Activated gamma-delta T cell (primary cell): ENCODE measurements at regions not wholly inside any gene's neighbourhood (a gene's known extent, or its start where the extent isn't known, plus 50 kb on each side); places are given as distances from the start of the nearest gene placed in this dataset.

ENCODE experiments used
- DNase-seq: peaks from one replicate; lab custom pipeline; 2025; lab: John Stamatoyannopoulos, UW

DNA sequence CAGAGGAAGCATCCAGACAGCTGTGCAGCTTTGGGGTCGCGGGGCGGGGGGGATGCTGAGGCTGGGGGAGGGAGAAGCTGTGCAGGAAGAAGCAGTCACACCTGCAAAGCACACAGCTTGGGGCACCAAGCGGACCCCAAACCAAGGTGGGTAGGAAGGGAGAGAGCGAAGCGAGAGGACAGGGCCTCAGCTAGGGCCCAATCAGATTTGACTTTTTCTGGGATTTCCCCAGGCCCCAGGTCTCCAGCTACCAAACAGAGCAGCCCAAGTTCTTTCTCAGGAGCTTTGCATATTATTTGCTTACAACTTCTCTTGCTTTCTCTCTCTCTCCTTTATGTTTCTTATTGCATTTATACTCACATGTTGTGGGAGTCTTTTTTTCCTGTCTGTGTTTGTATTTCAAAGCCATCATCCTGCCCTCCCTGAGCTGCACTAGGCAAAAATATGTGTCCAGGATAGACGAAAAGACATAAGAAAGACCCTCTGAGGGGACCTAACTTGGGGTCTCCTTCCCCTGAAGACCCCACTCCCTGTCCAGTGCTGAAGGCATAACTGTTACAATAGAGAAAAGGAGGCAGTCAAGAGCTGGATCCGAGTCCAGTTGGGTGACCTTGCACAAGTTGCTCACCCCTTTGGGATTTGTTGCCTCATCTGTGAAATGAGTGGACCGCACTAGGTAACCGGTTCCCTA lies 50.6 kb upstream of the SMNDC1 start:
- DNase-seq = no peak

DNA sequence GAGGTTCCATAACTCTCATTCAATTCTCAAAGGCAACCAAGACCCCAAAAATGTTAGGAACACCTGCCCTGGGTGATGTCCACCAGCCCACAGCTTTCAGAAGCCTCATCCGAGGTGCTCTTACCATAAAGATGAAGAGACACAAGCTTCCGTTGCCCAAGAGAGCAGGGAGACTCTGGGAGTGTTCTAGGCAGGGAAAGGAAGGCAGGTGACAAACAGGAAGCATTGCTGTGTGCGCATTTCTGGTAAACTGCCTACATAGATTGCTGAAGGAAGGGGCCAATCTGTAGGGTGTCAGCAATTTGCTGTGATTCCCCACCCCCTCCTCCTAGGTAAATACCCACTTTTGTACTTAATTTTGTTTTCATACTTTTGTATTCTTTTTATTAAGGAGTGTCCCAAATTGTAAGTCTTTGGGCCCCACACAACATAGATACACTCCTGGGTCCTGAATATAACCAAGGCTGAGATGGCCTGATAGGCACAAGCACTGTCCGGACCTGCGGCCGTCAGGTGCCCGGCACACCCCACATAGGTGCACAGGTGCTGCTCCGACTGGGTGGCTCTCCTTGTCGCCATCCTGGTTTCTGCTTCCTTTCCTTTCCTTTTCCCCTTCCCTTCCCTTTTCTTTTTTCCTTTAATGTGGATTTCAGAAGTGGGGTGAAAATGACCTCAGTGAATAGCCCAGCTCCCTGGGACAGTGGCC lies 51.4 kb upstream of the SMNDC1 start:
- DNase-seq = no peak

DNA sequence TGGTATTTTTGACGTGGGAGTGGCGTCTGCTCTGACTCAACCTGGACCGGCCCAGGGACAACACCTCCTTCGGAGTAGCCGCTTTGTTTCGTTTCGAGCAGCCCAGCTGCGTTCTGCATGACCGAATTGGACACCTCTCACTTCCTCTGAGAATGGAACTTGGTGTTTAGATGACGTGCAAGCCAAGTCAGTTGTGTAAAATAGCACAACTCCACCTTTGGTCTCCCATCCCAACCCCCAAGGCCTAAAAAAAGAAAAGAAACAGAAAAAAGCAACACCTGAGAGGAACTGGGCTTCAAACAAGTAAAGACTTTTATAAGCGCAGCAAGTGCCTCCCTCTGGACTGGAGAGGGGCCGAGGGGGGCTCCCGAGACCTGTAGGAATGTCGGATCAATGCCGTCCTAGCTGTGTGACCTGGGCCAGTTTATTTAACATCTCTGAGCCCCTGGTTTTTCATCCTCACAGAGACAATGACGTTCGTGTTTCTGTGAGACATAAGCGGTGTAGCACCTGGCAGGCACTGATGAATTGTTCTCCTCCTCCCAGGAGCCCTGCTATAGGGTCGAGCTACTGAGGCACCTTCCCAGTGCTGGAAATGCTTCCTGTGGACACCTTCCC lies 52.0 kb upstream of the SMNDC1 start:
- no peak for DNase-seq

DNA sequence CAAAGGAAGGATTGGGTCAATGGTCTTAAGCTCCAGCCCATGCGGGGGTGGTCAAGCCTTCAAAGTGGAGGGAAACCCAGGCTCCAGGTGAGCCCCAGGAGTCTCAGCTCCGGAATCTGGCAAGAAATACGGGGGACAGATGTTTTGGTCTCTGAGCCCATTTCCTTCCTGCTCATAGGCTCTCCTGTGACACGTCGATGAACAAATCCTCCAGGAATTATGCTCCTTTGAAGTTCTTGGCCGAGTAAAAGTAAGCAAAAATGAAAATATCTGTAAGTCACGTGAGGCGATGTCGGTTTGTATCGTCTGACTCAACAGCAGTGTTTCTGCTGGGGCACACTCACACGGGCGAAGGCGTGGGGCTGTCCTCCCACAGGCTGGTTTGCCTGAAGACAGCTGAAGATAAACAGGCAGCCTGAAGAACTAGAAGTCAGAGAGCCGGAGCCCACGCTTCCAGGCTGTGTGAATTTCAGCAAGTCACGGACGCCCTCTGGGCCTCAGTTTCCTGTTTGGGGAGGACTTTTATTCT lies 52.6 kb upstream of the SMNDC1 start:
- DNase-seq = peak; percentile 33

DNA sequence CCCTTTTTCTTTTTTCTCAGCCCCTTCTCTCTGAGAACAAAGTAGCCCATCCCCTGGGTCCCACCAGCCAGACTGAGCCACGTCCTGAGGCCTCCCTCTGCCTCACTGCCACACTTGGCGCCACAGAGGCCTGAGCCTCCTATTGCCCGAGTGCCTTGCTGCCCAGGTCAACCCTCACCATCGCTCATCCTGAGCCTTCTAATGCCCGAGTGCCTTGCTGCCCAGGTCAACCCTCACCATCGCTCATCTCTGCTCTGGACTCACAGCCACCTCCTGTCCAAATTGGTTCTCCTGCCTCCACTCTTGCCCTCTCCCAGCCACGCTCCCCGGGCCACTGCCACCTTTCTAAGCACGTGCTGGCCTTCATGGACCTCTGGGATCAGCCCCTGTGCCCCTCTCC lies 53.2 kb upstream of the SMNDC1 start:
- DNase-seq = no peak

DNA sequence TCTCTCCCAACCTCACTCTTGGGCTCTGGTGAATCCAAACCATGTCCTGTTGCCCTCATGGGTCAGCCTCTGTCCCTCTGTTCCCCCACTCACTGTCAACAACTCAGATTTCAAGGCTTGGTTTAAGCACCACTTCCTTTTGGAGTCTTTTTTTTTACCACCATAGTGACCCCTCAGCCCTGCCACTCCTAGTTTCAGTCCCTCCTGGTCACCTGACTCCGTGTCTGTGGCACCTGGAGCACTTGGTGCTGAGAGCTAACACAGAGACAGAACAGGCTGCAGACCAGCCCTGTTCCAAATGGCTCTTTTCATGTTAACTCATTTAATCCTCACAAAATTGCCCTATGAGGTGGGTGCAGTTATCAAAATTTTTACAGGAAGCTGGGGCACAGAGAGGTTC lies 53.6 kb upstream of the SMNDC1 start:
- DNase-seq = no peak

DNA sequence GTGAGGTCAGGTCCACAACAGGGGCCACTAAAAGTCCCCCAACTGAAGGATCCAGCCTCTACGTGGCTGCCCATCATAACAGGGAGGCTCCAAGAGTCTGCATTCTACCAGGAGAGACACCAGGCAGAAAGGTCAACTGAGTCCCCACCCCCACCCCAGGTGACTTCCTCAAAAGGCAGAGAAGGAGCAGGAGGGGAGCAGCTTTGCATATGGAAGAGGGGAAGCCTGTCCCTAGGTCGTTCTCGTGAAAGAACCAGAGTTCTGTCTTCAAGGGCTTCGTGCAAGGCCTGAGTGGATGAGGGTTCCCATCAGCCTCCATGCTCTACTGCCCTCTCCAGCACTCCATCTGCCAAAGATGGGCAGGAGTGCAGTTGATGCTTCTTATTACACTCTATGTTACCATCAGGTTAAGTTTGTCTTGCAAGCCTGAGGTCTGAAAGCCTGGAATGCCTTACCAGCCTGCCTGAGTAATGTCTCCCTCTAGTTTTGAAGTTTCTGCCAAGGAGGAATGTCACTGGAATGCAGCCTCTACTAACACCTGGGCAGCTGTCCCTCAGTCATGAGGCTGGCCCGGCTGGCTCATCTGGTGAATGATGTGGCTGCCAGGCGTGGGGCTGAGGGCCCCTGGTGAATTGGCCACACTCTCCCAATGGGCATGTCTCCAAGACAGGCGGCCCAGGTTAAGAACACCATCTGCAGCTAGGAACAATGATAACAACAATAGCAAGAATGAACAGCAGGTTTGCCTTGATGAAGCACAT lies 54.3 kb upstream of the SMNDC1 start:
- DNase-seq = no peak

DNA sequence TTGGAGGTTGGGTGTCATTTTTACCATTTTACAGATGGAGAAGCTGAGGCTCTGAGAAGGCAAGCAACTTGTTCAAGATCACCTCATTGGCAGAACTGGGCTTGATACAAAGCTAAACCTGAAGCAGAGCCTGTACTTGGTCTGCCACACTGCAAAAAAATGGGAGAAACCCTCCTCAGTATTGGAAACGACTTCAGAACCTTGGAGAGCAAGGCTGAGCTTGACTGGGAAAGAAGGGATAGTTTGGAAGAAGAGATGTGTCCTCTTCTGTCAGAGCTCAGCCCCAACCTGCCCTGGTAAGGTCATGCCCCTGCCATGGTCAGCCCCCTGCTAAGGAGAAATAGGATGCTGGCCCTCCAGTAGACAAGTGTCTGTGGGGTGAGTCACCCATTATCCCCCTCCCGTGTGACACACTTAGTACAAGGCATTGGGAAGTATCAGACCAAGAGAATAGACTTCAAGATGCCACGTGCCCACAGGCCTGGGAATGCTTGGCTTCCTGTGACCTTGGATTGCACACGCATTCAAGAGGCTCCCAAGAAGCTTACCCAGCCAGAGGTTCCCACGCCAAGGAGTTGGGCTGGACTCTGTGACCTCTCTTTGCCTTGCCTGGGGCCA lies 56.2 kb upstream of the SMNDC1 start:
- DNase-seq = no peak

DNA sequence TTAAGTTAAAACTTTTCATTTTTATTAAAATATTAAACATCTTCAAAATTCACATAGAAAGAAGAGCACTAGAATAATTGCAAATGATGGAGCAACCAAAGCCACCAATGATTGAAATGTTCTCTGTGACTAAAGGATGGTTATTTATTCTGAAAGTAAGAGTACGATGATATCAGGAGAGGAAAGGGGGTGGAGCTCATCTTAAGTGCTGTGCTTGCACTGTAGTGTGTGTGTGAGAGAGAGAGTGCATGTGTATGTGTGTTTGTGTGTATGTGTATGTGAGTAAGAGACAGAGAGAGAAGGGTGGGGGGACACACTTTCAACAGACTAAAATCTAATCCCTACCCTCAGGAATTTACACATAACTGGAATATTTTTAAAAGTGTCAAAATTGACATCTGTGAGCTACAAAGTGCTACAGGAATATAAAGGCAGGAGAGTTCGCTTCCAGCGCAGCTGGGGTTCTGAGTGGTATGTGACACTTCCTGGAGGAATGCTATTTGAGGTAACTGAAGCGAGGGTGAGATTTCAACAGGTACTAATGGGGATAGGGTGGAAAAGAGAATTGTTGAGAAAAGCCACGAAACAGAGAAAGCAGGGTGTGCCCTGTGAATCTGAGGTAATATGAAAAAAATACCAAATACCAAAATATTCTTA lies 57.2 kb upstream of the SMNDC1 start:
- DNase-seq = no peak

DNA sequence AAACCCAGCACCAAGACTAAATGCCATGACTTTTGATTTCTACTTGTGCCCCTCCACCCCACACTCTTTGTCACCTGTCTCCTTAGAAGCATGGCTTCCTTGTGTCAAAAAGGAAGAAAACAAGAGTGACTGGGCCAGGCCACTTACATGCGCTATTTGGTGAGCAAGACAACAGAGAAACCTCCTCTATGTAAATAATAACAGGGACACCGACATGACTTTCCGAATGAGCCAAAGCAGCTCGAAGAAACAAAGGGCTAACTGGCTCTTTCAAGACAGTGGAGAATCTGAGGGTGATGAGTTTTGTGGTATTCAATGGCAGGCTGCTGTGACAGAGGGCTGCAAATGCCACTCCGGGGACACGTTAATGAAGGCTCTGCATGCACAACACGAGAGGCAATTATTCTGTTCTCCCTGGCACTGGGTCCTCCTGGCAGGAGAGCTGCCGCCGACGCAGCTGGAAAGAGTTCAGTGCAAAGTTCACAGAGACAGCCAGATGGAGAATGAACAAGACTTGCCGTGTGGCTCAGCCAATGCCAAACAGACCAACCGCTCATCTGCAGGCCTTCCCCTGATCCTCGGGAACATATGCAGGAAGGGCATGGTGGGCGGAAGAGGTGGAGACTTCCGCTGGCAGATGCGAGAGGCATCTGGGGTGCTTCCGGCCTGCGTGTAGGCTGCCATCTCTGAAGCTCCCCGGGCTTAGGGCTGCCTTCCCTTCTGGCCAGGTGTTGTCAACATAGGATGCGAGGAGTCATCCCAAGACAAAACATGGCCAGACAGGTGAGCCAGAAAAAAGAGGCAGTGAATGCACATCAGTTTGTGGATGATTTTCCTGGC lies 59.1 kb upstream of the SMNDC1 start:
- DNase-seq = no peak

DNA sequence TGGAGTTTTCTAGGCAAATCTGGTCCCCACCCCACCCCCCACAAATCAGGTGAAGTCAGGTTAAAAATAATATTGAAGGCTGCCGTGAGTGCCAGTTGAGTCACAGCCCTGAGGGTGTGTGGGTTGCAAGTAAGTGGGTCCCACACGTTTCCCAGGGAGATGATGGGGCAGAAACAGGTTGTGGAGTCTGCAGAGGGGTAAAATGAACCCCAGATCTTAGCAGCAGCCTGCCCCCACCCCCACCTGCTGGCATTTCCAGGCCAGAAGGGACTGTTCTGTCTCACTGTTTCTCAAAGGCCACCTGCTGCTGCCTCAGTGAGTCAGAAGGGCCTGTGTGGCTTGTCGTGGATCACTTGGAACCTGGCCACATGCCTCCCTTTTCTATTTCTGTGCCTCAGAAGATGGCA lies 59.8 kb upstream of the SMNDC1 start:
- DNase-seq = no peak

DNA sequence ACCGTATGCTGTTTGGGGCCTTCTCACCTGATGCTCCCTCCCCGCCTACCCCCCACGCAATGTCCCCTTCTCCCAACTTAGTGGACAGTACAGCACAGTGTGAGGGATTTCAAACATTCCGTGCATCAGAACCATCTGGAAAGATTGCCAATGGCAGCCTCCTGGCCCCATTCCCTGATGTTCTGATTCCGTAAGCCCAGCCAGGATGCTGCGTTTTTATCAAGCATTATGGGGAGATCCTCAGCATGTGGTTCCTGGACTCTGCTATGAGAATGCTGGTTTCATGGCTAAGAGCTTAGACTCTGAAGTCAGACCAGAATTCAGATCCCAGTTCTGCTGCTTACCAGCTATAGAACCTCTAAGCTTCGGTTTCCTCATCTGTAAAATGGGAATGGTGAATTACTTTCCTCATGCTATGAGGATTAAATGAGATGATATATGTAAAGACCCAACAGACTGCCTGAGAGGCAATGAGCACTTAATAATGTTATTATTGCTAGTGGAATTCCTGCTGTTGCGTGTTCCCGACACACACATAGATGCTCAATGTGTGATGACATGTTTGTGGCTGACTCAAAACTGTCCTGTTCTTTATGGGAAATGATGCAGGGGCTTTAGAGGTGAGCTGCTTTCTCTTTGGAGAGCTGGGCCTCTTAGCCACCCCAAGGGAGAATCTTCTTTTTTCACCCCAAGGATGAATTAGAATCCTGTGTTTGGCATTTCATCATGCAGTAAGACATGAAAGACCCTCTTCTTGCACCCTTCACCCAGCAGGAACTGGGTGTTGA lies 60.8 kb upstream of the SMNDC1 start:
- no peak for DNase-seq

DNA sequence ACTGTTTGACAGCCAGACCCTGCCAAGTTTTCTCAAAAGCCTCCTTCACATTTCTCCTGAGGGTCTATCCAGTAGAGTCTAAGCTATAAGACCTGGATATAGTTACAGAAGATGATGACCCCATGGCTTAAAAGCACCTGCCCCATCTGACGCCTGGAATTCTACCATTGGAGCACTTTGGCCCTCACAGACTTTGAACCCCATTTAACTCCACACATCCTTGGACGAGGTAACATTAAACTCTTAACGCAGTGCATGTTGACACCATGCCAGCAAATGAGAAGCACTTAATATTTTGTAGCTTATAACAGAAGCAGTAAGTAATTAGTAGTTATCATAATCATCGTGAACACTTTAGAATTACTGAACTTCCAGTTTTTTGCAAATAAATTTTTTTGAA lies 61.9 kb upstream of the SMNDC1 start:
- no peak for DNase-seq

DNA sequence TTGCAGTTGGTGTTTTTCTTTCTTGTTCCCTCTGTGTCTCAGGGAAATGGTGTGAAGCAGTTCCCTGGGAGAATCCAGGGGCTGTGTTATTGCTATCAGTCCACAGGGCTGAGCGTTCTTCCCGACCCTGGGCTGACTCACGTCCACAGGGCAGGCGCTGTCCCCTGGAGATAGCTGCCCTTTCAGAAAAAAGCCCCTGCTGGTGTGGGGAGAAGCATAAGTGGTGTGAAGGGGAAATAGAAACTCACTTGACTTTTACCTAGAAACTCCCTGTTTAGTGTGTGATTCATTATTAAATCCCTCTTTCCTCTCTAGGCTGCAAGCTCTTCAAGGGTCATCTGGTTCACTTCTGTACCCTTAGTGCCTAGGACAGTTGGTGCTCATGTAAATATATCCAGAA lies 63.3 kb upstream of the SMNDC1 start:
- no peak for DNase-seq

DNA sequence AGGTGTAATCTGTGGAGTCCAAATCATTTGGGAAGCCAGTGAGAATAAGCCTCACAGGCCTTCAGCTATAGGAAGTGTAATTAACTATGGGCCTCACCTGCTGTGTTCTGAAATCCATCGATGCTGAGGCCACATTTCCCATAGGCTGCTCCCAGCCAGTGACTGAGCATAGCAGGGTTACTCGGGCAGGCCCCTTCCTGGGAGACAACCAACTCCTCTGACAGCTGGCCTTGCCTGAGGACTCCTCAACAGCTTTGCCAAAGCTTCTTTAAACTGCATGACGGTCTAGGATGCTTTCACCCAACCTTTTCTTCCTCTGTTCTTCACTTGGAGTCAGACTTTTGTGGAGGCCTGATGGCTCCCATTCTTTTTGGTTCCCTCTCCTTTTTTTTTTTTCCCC lies 63.8 kb upstream of the SMNDC1 start:
- DNase-seq = no peak

DNA sequence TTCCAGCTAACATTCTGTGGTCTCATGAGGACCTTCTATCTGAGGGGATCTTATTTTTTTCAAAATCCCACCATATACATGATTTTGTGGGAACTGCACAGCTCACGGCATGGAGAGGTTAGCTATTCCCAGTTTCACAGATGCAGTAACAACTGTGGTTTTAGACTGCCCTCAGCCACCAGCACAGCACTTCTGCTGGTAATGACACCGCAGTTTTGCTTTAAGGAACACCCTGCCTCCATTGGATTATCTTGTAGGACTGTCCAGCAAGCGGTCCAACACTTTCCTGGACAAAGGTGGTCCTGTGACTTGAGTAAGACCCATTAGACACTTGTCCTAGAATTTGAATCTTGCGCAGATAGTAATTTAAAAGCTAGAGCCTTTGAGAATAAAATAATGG lies 65.3 kb upstream of the SMNDC1 start:
- no peak for DNase-seq

DNA sequence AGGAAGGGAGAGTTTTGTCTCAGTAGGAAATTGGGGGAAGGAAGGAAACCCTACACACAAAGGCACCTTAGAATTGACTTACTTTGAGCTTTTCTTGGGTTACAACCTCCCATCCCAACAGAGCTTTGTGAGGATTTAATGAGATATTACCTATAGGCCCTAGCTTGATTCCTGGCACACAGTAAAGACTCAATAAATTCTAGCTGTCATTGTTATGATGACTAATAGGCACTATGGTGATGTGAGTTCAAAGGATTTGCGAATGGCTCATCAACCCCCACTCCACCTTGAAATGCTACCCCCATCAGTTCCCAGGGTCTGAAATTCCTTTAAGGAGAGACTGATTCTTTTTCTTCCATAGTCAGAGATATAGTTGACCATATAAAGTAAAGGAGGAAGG lies 67.9 kb upstream of the SMNDC1 start:
- no peak for DNase-seq

DNA sequence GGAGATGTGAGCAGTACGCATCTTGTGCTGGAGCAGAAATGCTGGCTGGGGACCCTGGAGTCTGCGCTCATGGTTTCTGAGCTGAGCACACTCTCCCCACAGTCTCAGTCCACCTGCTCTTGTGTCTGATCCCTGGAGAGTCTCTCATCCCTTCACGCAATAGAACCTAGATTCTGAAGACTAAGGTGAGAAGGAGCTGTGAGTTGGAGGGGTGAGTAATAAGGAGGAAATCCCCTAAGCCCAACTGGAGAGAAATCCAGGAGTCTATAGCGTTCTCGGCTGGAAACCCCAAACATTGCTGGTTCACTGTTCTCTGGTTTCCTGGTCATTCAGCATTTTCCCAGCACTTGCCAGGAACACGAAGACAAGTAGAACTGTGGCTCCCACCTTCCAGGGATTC lies 68.3 kb upstream of the SMNDC1 start:
- no peak for DNase-seq

DNA sequence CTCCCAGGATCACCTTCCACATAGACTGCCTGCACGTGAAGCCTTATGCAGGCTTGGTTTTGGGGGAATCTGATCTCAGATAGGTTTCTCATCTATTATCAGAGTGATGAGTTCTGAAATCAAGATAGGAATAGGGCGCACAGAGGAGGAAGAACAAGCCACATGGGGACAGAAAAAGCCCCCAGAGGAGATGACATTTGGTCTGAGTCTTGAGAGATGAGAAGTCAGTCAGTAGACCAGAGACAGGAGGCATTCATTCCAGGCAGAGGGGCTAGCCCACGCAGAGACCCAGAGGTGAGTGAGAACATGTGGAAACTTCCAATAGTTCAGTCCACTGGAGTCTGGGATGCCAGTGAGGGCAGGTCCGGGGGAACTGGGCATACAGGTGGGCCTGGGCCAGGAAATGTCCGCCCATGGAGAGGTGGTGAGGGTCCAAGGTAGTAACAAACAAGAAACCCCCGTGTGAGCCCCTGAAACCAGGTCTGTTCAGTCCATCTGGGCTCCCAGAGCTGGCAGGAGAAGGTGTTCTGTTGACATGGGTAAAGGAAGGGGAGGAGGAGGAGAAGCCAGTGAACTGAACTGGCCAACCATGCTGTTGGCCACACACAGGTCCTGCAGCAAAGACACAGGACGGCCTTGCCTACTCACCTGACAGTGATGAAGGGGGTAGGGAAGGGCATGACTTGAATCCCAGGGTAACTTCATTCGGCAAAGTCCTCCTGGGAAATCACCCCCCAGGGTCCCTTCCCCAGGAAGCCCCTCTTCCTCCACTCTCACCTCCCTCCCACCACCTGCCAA lies 69.3 kb upstream of the SMNDC1 start:
- no peak for DNase-seq
